DOHH2 (cell line): ENCODE measurements at regions not wholly inside any gene's neighbourhood (a gene's known extent, or its start where the extent isn't known, plus 50 kb on each side); places are given as distances from the start of the nearest gene placed in this dataset.

Experiments
- H3F3A ChIP-seq: fragments of 200-600 bp; sonication (generic), shearing (Covaris generic); 2 replicates; pipeline ENCODE4 v1.6.0; 2016; ENCODE audit warnings: antibody characterized with exemption, mild to moderate bottlenecking; ENCODE audit not compliant: control insufficient read depth, insufficient read depth
- H3K27ac ChIP-seq: fragments of 200-600 bp; sonication (generic); 2 replicates; pipeline ENCODE4 v1.5.1; 2014; ENCODE audit warnings: low read depth, mild to moderate bottlenecking, low read length, moderate library complexity
- H3K27me3 ChIP-seq: fragments of 200-600 bp; sonication (generic); 2 replicates; pipeline ENCODE4 v1.6.1; 2014; ENCODE audit warnings: mild to moderate bottlenecking, low read length, mixed read lengths; ENCODE audit not compliant: control insufficient read depth
- H3K36me3 ChIP-seq: fragments of 200-600 bp; sonication (generic); 2 replicates; pipeline ENCODE4 v1.6.1; 2014; ENCODE audit warnings: mild to moderate bottlenecking, low read length, moderate library complexity, mixed read lengths; ENCODE audit not compliant: control insufficient read depth
- H3K4me1 ChIP-seq: fragments of 200-600 bp; sonication (generic); 2 replicates; pipeline ENCODE4 v1.6.1; 2014; ENCODE audit warnings: mild to moderate bottlenecking, low read length, mixed read lengths; ENCODE audit not compliant: control insufficient read depth
- H3K4me2 ChIP-seq: fragments of 200-600 bp; sonication (generic); 2 replicates; pipeline ENCODE4 v1.6.0; 2014; ENCODE audit warnings: mild to moderate bottlenecking, low read length, moderate library complexity
- H3K4me3 ChIP-seq: fragments of 200-600 bp; sonication (generic); 2 replicates; pipeline ENCODE4 v1.5.1; 2014; ENCODE audit warnings: mild to moderate bottlenecking, low read length, mixed read lengths
- H3K79me2 ChIP-seq: fragments of 200-600 bp; sonication (generic); 2 replicates; pipeline ENCODE4 v1.6.1; 2014; ENCODE audit warnings: mild to moderate bottlenecking, low read length, mixed read lengths; ENCODE audit not compliant: control insufficient read depth
- H3K9me2 ChIP-seq: fragments of 200-600 bp; sonication (generic); replicated peaks from 2 replicates; pipeline ENCODE4 v1.6.1; 2014; ENCODE audit warnings: mild to moderate bottlenecking, low read length, mixed read lengths; ENCODE audit not compliant: control insufficient read depth
- H3K9me3 ChIP-seq: fragments of 200-600 bp; sonication (generic); 2 replicates; pipeline ENCODE4 v1.6.1; 2014; ENCODE audit warnings: antibody characterized with exemption, low read length, mixed read lengths; ENCODE audit not compliant: control insufficient read depth, insufficient read depth
- H4K20me1 ChIP-seq: fragments of 200-600 bp; sonication (generic); 2 replicates; pipeline ENCODE4 v1.6.0; 2014; ENCODE audit warnings: low read depth, mild to moderate bottlenecking, antibody characterized with exemption, low read length, moderate library complexity; ENCODE audit not compliant: control insufficient read depth, insufficient read depth
- CTCF ChIP-seq: fragments of 200-600 bp; sonication (generic); IDR thresholded peaks from one replicate; pipeline ENCODE4 v1.5.1; 2014; ENCODE audit warnings: antibody characterized with exemption, mild to moderate bottlenecking, low read depth, low read length; ENCODE audit not compliant: poor library complexity, severe bottlenecking
- EZH2phosphoT487 ChIP-seq: fragments of 200-600 bp; sonication (generic); IDR thresholded peaks from 2 replicates; pipeline ENCODE4 v1.6.1; 2017; ENCODE audit warnings: borderline replicate concordance, mild to moderate bottlenecking, antibody characterized with exemption, low read length, moderate library complexity, mixed read lengths

GRCh38 chr1:81695741-81696140 is 105.0 kb upstream of the ADGRL2 start:
- no peaks in the 10 kb centered on the region for H3K36me3 ChIP-seq

GRCh38 chr1:81693316-81693715 is 107.4 kb upstream of the ADGRL2 start:
- Histone ChIP-seq H3K79me2 (no peaks in the 10 kb centered on the region), H3K36me3 (no peaks in the 10 kb centered on the region), H3K4me1 (no peaks in the 10 kb centered on the region), H3K27me3 (no peaks in the 10 kb centered on the region), H3F3A (no peaks in the 10 kb centered on the region), H3K9me3 (no peaks in the 10 kb centered on the region), H3K4me2 (no peak overlapping the region), H3K9me2 (no peaks in the 10 kb centered on the region), H3K27ac (no peak overlapping the region), H3K4me3 (no peak overlapping the region), H4K20me1 (no peaks in the 10 kb centered on the region)
- TF ChIP-seq CTCF (no peak), EZH2phosphoT487 (no peak)

More at GRCh38 chr1:81695741-81696140, 105.0 kb upstream of the ADGRL2 start:
- TF ChIP-seq EZH2phosphoT487 (no peak), CTCF (no peak)
- H3K4me1 ChIP-seq = no peaks in the 10 kb centered on the region
- no peaks in the 10 kb centered on the region for H3K9me2 ChIP-seq
- no peak overlapping the region for H3K4me3 ChIP-seq
- H3K4me2 ChIP-seq = no peak overlapping the region
- no peaks in the 10 kb centered on the region for H4K20me1 ChIP-seq
- no peak overlapping the region for H3K27ac ChIP-seq
- H3K27me3 ChIP-seq = no peaks in the 10 kb centered on the region
- no peaks in the 10 kb centered on the region for H3F3A ChIP-seq
- H3K79me2 ChIP-seq = no peaks in the 10 kb centered on the region
- no peaks in the 10 kb centered on the region for H3K9me3 ChIP-seq

DNA sequence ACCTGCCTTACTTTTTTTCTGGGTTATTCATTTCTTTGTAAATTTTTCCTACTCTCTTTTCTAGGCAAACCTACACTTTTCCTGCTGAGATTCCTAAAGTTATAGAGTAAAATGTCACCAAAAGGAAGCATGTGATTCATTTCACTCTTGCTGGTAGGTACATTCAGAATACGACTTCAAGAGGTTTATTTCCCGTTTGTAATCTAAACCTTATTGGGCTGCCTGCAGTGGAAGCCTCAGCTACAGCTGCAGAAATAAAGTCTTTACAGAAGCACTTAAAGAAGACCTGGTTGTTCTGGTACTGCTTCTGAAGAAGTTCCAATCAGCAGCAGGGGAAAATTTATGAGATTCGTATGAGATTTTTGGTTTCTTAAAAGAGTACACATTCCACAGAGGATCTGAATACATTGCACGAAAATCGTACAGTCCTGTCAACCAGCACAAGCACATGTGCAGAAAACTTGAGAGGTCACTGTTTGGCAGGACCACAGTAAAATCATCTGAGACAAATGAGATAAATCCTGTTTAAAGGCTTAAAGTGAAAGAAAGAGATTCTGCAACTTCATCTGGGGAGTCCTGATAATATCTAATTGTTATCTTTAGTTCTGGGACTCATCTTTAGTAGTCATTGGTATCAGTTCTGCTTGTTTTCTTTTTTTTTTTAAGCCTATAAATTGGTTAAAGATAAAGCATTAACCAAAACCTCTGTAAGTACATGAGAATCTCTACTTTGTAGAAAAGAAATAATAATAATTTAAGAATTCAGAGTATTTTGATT is 109.9 kb upstream of the ADGRL2 start:
- Histone ChIP-seq H4K20me1 (no peaks in the 10 kb centered on the region), H3K27ac (no peak overlapping the region), H3K4me2 (no peak overlapping the region), H3K4me3 (no peak overlapping the region), H3K79me2 (no peaks in the 10 kb centered on the region), H3K27me3 (no peaks in the 10 kb centered on the region), H3K36me3 (no peaks in the 10 kb centered on the region), H3F3A (no peaks in the 10 kb centered on the region), H3K4me1 (no peaks in the 10 kb centered on the region), H3K9me3 (no peaks in the 10 kb centered on the region), H3K9me2 (no peaks in the 10 kb centered on the region)
- TF ChIP-seq EZH2phosphoT487 (no peak), CTCF (no peak)
